GM21447 (cell line): ENCODE measurements at regions not wholly inside any gene's neighbourhood (a gene's known extent, or its start where the extent isn't known, plus 50 kb on each side); places are given as distances from the start of the nearest gene placed in this dataset.
"Not testable (repeated sequence)": the region's sequence is repeated elsewhere in the genome, so short reads cannot be mapped to it uniquely, and the experiment has no call there.

Experiments
- ATAC-seq: cut with Tn5 transposase; IDR thresholded peaks from one replicate; pipeline ENCODE4 v1.9.1; 2021; ENCODE audit not compliant: unreplicated experiment

- ATAC-seq, result no peak
Observed at GRCh38 chr14:98189511-98189910, 1082.5 kb downstream of the BCL11B start.

- no peak for ATAC-seq
Observed at GRCh38 chr14:98189944-98190343, 1082.1 kb downstream of the BCL11B start.

DNA sequence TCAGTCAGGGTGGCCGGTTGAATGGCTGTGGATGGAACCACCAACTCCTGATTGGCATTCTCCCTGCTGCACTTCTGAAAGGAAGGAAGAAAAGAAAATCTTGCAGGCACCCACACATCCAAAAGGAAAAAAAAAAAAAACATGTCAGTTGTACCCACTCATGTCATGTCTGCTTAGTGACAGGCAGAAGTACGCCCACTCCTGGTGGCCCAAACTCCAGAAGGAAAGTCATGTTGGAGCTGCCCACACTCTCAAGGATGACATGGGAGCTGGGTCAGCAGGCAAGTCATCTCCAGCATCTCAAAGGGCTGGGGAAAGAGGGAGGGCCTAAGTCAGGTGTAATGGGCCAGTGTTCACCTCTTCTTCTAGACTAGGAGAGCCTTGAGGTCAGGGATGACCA lies 1079.1 kb downstream of the BCL11B start:
- ATAC-seq, result no peak

- ATAC-seq, result no peak
Observed at GRCh38 chr14:98194821-98195220, 1077.2 kb downstream of the BCL11B start.

DNA sequence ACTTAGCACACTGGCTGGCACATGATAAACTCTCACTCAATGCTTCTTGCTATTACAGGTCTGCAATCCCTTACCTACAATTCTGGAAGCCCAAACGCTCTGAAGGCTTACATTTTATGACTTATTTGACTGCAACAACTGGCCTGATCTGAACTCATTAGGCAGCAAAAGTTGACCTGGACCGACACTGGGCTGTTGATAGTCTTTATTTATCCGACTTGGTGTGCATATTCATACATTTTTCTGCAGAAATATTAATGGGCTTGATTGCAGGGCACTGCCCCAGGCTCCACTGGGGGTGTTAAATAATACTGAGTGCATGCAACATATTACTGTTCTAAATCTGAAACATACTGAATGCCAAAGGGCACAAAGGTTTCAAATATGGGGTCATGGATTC lies 1076.7 kb downstream of the BCL11B start:
- ATAC-seq, result no peak

DNA sequence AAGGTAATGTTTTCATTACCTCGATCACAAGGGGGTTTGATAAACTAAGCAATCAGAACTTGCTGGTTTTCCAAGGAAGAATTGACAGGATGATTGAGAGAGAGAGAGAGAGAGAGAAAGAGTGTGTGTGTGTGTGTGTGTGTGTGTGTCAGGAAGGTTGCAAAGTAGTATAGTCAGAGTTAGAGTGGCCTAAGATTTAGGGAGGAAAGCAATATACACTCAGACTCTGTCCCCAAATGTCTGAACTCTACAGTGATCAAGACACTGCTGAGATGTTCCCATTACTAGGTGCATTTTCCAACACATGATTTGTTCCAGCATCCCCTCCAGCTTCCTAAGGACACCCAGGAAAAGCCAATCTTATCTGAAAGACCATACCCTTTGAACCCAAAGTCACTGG lies 1074.1 kb downstream of the BCL11B start:
- ATAC-seq, result no peak

GRCh38 chr14:98198385-98198784 lies 1073.6 kb downstream of the BCL11B start:
- ATAC-seq, result no peak

DNA sequence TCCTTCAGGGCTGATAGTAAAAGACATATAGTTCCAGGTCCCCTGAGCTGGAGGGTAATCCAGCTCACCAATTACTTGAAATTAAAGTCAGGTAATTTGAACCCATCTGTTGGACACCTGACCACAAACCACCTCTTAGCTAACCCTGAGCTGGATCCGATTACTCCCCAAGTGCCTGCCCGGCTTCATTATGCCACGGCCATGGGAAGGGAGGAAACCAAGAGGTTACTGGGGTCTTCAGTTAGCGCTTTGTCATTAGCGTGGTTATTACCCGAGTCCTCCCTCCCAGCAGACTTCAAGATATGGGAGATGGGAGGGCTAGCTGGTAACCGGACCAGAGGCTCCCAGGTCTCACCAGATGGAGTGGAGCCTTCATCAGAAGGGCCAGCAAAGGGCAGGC lies 1071.4 kb downstream of the BCL11B start:
- ATAC-seq, result no peak

GRCh38 chr14:98203421-98203820 lies 1068.6 kb downstream of the BCL11B start:
- ATAC-seq, result no peak

DNA sequence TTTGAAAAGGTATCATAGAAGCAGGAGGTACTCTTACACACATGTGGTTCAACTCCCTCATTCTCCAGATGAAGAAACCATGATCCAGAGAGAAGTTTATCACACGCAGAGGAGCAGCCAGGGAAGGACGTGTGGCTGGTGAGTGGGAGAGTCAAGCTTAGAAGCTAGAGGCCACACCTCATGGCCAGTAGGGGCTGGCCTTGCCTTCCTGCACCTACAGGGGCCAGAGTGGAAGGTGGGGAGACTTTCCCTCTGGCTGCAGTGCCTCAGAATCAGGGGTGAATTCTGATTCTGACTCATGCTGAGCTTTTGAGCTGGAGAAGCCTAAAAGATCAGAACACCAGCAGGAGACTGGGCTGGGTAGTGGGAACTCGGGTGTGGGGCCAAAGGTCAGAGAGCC lies 1067.9 kb downstream of the BCL11B start:
- ATAC-seq, result no peak

GRCh38 chr14:98207415-98207814 lies 1064.6 kb downstream of the BCL11B start:
- ATAC-seq, result no peak

- ATAC-seq, result no peak
Observed at GRCh38 chr14:98208211-98208611, 1063.8 kb downstream of the BCL11B start.

DNA sequence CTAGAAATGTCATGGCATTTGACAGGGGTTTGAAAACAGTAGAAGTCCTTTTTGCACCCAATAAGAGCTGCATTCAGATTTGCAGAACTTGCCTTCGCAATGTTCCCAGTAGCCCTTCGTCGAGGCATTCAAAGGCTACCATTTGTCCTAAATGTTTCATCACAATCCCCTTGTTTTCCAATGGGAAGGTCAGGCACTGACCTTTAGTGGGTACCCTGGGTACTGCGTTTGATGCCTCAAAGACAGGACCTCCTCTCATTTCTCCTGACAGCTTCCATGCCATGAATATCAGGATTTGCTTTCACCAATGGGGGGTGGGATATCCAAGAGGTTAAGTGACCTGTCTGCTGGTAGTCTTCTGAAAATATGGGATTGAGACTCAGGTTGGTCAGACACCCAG lies 1063.1 kb downstream of the BCL11B start:
- no peak for ATAC-seq

DNA sequence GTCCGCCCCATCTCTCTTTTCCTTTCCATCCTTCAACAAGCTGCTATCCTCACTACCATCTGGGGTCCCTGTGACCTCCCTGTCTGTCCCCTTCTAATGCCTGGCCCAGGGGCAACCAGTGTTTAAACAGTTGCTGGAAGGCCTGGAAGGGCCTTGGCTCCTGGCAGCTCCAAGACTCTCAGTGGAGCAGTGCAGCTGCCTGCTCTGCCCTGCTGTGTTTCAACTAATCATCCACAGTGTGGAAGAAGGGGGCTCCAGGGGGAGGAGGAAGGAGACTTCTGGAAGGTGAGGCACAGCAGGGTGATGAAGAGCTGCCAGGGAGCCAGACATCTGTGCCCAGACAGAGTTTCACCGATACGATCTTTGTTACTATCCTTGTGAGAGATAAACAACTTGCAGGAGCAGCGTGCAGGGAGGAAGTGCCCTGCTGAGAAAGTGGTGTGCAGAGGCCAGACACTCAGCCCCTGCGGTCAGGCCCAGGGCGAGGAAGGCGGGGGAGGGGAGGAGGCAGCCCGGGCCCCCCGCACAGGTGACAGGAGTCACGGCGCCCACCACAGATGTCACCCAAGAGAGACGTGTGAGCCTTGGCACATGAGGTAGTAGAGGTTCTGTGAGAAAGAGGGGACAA lies 1061.8 kb downstream of the BCL11B start:
- ATAC-seq, result no peak

- no peak for ATAC-seq
Observed at GRCh38 chr14:98217530-98217929, 1054.5 kb downstream of the BCL11B start.

DNA sequence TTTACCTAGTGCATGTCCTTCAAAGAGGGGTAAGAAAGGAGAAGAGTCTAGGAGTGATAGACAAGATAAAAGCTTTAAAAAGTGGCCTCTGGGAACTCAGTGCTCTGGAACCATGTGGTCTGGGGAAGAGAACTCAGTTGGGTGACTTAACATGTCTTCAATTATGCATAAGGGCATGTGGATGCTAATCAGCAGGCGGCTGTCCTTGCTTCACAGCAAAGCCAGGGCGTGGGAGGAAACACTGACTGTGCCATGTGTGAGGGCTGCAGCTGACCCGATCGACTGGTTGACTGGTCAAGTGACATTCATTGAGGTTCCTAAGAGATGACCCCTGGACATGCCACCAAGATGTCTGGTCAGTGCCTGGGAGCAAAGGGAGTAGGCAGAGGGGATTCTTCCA lies 1053.8 kb downstream of the BCL11B start:
- no peak for ATAC-seq

- ATAC-seq, result no peak
Observed at GRCh38 chr14:98219638-98220037, 1052.4 kb downstream of the BCL11B start.

- ATAC-seq, result no peak
Observed at GRCh38 chr14:98223106-98223505, 1048.9 kb downstream of the BCL11B start.

DNA sequence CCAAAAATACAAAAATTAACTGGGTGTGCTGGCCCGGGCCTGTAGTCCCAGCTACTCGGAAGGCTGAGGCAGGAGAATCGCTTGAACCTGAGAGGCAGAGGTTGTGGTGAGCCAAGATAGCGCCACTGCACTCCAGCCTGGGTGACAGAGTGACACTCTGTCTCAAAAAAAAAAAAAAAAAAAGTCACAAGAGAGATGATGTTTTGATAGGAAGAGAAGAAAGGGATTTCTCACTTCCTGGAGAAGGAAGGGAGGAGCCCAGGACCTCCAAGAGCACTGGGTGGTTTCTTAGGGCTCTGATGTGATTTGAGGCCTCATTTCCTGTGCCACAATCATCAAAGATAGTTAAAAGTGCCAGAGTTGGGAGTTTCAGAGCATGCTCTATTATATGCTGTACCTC lies 1048.3 kb downstream of the BCL11B start:
- ATAC-seq, result not testable (repeated sequence)

DNA sequence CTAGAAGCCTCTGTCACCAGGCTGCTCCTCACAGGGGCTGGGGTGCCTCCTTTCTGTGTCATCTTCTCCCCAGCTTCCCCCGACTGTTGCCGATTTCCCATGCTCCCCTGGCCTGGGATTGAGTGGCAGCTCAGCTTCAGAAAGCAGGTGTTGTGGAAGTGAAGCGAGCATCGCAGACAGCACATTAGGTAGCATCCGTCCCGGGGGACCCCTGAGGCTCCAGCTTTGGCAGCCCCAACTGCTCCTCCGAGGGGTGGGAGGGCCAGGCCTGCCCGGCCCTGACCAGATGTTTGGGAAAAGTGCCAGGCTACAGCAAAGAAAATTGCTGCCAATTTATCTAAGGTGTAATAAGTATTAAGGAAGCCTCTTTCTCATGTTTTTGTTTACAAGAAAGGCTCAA lies 1045.6 kb downstream of the BCL11B start:
- ATAC-seq, result no peak

GRCh38 chr14:98227000-98227726 lies 1044.8 kb downstream of the BCL11B start:
- no peak for ATAC-seq

- no peak for ATAC-seq
Observed at GRCh38 chr14:98227727-98228111, 1044.3 kb downstream of the BCL11B start.
